ENCODE measurements at regions not wholly inside any gene's neighbourhood (a gene's known extent, or its start where the extent isn't known, plus 50 kb on each side); places are given as distances from the start of the nearest gene placed in this dataset.

GRCh38 chr11:127567237-127567932 lies 566.8 kb upstream of the KIRREL3 start:
- DNase-seq = no peak

GRCh38 chr11:127564810-127565209 lies 564.2 kb upstream of the KIRREL3 start:
- no peak for DNase-seq

GRCh38 chr11:127559978-127560377 lies 559.4 kb upstream of the KIRREL3 start:
- DNase-seq = no peak

GRCh38 chr11:127552446-127552845 lies 551.9 kb upstream of the KIRREL3 start:
- DNase-seq = no peak

- DNase-seq = no peak
Observed at GRCh38 chr11:127531167-127531566, 530.6 kb upstream of the KIRREL3 start.

- DNase-seq = no peak
Observed at GRCh38 chr11:127528297-127528696, 527.7 kb upstream of the KIRREL3 start.

- no peak for DNase-seq
Observed at GRCh38 chr11:127524618-127525017, 524.0 kb upstream of the KIRREL3 start.

- DNase-seq = no peak
Observed at GRCh38 chr11:127521413-127521812, 520.8 kb upstream of the KIRREL3 start.

GRCh38 chr11:127507851-127508250 lies 507.3 kb upstream of the KIRREL3 start:
- DNase-seq = no peak

- no peak for DNase-seq
Observed at GRCh38 chr11:127506647-127507046, 506.1 kb upstream of the KIRREL3 start.

GRCh38 chr11:127506126-127506525 lies 505.6 kb upstream of the KIRREL3 start:
- no peak for DNase-seq

- no peak for DNase-seq
Observed at GRCh38 chr11:127496165-127496564, 495.6 kb upstream of the KIRREL3 start.

GRCh38 chr11:127493330-127494022 lies 492.9 kb upstream of the KIRREL3 start:
- no peak for DNase-seq

GRCh38 chr11:127492029-127492428 lies 491.5 kb upstream of the KIRREL3 start:
- DNase-seq = no peak

GRCh38 chr11:127491589-127491988 lies 491.0 kb upstream of the KIRREL3 start:
- no peak for DNase-seq

- DNase-seq = no peak
Observed at GRCh38 chr11:127490896-127491295, 490.3 kb upstream of the KIRREL3 start.

- no peak for DNase-seq
Observed at GRCh38 chr11:127485541-127485940, 485.0 kb upstream of the KIRREL3 start.

- DNase-seq = no peak
Observed at GRCh38 chr11:127481391-127481790, 480.8 kb upstream of the KIRREL3 start.

- DNase-seq = no peak
Observed at GRCh38 chr11:127478826-127479225, 478.3 kb upstream of the KIRREL3 start.

- DNase-seq = no peak
Observed at GRCh38 chr11:127474766-127475165, 474.2 kb upstream of the KIRREL3 start.

GRCh38 chr11:127472505-127472904 lies 471.9 kb upstream of the KIRREL3 start:
- DNase-seq = no peak

GRCh38 chr11:127471662-127472061 lies 471.1 kb upstream of the KIRREL3 start:
- DNase-seq = no peak

- peak in 1 of 2 experiments; percentile 0 for DNase-seq
Observed at GRCh38 chr11:127470306-127470884, 469.8 kb upstream of the KIRREL3 start.

- no peak for DNase-seq
Observed at GRCh38 chr11:127464325-127464724, 463.8 kb upstream of the KIRREL3 start.

- DNase-seq = no peak
Observed at GRCh38 chr11:127462065-127462344, 461.4 kb upstream of the KIRREL3 start.

Measured in activated CD4-positive, alpha-beta T cell treated with anti-CD3 and anti-CD28 coated beads, Interleukin-2, amount 50 U/mL, for 48 hours (primary cell).